NCI-H2171 treated with DMSO at 0.1 percent for 48 hours (cell line): ENCODE measurements at regions not wholly inside any gene's neighbourhood (a gene's known extent, or its start where the extent isn't known, plus 50 kb on each side); places are given as distances from the start of the nearest gene placed in this dataset.
A peak's percentile ranks its signal among the peaks of the same experiment; 100 is the strongest.

ENCODE experiments used
- DNase-seq: peaks from one replicate; lab custom pipeline; 2025; lab: John Stamatoyannopoulos, UW

DNA sequence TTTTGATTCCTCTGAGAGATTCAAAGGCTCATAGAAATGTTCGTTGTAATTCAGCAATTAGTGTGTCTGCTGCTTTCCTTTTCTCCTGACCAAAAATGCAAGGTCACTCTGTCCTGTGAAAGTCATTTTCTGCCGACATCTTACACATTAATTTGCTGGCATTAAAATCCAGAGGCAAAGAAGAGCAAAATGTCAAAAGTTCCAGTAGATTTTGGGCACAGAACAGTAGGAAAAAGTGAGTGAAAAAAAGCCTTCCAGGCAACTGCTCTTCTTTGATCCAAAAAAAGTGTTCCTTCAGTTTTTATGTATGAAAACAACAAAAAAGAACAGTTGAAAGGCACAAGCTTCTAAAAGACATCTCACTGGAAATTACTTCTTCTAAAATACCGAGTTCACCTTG lies 413.8 kb downstream of the FOXO1 start:
- DNase-seq = no peak

DNA sequence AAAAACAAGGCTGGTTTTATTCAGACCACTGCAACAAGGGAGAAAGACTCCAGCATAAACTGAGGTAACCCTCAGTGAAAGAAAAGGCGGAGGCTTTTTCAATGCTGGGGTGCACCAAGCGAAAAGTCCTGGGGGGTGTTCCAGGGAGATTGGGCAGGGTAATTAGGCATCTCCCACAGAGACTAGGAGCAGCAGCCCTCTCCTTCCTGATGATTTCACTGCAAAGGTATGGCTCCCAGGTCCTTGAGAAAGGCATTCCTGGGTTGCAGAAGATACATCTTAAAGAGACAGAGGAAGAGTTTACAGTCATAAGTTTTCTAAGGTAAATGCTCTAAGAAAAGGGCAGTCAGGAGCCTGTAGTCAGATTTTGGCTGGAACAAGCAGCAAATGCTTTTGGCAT lies 412.0 kb downstream of the FOXO1 start:
- no peak for DNase-seq

DNA sequence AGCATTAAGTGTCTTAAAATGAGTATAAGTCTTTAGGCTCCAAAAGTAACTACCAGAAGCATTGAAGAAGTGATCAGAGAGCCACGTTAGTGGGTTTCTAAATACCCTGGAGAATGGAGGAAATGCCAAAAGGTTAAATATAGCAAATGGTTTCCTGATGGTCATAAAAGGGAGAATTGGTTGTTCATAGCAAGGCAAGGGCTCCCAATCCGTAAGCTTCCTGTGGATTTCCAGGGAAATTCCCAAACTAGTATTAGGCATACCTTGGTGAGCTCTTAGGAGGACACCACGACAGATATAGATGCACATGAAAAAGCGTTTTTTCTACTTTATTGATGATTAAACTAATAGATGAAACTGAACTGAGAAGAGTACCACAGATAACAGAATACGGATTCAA lies 410.9 kb downstream of the FOXO1 start:
- DNase-seq = no peak

DNA sequence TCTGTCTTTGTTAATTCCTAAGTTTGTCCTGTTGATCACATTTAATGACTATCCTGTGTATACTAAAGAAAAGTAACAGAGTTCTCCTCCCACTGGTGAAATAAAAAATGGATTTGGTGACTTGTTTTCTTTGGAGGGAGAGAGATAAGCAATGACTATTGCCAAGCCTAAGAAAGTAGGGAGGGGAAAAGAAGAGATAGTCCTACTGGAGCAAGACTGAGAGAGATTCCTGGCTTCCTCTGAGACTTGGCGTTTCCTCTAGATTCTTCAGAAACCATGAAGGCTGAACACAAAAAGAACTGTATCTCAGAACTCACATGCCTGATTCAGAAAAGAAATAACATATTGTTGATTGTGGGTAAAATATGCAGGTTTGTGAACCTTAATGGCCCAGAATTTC lies 406.5 kb downstream of the FOXO1 start:
- no peak for DNase-seq

DNA sequence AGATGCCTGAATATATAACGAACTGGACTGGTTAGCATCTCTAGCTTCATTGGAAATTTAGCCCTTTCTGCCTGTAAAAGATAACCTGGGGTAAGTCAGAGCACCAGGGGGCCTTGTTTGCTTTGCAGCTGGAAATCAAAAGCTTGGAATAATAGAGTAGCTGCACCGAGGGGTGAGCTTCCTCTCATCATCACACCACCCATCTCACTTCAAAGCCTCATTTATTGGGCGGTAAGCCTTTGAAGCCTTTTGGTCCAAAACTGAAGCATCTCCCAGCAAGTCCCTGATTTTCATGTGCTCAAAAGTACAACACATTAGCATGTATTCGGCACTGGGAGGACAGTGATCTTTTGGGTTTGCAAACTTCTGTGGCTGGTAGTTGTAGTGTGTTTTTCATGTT lies 405.1 kb downstream of the FOXO1 start:
- DNase-seq = no peak

DNA sequence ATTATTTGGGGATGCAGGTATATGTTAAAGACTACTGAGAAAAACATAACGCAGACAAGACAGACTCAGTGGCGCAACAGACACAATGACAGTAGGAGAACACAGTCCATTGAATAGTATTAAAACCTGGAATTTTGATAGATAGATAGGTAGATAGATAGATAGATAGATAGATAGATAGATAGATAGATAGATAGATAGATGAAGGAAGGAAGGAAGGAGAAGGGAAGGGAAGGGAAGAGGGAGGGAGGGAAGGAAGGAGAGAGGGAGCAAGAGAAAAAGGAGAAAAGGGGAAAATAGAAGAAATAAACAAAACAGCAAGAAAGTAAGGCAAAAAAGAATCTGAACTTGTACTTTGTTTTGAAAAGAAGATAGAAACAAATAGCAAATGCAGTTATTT lies 404.5 kb downstream of the FOXO1 start:
- DNase-seq = no peak

DNA sequence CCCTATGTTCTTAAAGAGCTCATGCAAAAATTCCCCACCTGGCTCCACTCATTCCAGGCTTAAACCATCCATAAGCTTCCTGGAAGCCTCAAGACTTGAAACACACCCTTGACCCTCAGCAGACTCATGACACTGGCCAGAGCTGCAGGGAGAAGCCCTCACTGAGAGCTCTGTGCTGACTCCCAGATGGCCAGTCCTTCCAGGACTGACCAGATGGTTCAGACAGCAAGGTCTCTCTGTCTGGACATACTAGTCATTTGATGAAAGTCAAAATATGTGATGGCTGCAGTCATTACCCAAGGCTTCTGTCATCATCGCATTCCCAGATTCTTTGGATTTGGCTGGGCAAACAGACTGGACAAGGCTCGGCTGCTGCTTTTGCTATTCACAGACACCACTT lies 397.4 kb downstream of the FOXO1 start:
- DNase-seq = no peak

DNA sequence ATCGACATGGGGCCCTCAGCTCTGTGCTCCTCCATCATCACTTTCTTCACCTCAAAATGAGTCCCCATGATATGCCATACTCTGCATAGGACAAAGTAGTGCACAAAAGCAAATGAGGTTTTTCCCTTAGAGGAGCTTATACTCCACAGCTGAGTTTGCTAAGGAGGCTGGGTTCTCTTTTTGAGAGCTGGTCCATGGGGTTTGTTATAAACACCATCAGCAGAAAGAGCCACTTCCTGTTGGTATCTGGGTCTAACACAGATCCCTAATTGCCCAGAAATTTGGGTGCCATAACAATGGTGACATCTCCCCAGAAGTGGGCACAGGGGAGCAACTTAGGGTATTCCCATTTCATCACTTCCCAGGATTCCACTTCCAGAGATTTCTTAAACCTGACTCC lies 395.7 kb downstream of the FOXO1 start:
- DNase-seq = no peak

DNA sequence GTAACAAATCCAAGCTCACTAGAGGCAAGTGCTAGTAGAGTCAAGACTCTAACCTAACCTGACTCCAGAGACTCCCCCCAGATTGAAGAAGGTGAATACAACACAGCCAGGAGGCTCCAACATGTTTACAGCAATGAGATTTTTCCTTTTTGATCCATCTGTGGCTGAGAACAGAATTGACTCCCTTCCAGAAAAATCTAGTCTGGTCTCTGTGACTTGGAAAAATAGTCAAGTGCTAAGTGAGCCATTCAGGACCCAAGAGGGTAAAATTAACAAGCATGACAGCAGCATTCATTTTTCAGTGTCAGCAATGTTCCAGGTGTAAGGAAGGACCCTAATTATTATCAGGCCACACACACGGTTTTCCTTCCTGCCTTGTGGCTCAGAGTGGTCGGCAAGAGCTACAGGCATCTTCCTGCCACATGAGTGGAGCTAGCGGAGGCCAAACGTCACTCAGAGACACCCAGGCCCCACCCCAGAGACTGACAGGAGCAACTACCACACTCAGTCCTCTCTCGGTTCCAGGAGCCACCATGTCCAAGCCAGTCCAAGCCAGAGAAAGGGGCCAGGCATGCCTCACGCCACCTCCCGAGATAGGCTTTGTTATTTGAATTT lies 395.1 kb downstream of the FOXO1 start:
- DNase-seq = no peak

DNA sequence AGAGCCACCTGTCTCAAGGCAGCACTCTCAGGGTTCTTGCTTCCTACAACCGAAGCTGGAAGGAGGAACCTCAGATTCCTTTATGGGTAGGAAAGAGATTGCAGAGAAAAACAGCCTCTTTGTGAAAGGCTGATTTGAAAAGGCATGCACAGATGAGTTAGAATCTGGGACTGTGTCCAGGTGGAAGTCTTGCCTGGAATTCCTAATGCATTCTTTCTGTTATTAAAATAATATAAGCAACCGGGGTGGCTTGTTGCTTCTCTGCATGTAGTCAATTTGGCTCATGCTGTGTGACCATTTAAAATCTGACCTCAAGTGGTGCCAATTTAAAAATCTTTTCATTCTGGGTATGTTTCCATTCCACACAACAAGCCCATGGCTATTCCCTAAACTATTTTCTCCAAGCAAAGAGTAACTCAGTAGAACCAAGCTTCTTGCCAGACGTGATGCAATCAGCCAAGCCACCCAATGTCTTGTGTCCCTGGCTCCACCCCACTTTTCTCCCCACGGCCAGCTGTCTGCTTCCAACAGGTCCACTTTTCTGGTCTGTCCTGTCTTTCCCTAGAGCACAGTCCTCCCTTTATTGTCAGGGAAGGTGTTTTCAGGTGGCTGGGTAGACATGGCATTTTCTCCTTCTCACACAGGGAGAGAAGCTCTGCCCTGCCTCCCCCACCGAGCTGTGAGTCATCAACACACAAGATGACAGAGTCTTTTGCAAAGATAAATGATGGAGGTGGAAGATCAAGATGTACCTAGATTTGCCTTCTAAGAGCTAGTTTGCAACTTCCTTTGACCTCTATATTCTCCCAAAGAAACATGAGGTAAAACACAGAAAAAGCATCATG lies 394.3 kb downstream of the FOXO1 start:
- DNase-seq = no peak

DNA sequence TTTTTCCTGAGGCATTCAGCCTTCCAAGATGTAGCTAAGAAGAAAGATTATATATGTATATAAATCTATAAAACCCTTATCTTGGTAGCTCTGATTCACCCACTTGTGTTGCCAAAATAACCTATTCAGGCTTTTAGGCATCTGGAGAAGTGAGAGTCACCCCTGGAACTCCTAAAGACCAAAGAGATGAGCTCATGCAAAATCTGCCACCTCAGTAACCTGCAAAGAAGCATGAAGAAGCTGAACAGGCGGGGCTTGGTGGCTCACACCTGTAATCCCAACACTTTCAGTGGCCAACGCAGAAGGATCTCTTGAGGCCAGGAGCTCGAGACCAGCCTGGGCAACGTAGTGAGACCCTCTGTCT lies 393.7 kb downstream of the FOXO1 start:
- DNase-seq = no peak

DNA sequence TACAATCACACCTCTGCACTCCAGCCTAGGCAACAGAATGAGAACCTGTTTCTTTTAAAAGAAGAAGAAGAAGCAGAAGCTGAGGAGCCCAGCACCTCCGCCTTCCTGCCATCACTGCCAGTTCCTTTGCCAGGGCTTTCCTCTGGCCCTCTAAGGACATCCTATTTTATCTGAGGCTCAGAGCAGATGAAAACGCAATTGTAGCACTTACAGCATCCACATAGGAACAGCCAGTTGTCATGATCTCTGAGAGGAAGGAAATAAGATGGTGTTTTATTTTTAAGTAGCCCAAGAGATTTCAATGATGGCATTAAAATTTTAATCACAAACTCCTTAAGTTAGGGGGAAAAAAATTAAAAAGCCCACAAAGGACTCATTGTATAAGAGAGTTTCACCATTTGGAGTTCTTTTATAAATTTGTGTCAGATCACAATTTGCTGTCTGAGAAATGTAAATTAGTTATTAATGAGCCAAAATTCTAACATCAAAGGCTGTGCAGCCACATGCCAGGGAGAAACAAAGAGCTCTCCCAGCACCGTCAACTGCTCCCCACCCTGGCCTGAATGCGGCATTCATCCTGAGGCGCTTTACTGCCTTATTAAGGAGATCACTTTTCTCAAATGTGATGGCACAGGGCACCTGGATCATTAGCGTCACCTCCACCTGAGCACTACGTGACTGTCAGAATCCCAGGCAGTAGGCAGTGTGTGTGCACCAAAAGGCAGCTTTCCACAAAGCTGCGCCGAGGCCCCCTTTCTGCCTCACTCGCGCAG lies 393.0 kb downstream of the FOXO1 start:
- DNase-seq = no peak

DNA sequence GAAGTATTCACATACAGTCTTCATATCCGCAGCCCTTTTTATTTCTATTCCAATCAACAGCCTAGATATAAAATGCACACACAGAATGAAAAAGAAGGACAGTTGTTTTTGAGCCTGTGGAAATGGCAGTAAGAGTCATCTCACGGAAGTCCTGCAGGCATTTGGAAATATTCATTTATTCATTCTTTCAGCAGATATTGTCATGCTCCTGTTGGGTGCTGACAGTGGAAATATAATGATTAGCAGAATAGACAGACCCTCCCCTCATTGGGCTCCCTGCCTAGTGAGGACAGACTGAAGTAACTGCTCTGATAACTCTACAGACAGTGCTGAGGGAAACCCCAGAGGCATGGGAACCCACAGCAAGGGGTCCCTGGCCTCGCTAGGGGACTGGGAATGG lies 392.3 kb downstream of the FOXO1 start:
- no peak for DNase-seq

DNA sequence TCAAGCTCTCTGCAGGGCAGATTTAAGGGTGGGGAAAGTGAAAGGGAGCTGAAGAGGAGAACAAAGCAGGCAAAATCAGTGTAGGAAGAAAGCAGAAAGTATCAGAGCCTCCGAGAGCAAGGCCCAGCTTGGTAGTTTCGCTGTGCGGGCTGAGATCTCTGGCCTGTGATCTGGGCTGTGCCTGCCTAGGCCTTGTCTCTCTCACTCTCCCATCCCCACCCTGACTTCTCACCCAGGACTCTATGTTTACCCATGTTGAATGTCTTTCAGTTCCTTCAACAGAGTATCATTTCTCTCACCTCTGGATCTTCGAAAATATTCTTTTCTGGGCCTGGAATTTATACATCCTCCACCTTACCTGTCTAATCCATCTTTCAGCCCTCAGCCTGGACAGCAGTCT lies 391.3 kb downstream of the FOXO1 start:
- DNase-seq = no peak

DNA sequence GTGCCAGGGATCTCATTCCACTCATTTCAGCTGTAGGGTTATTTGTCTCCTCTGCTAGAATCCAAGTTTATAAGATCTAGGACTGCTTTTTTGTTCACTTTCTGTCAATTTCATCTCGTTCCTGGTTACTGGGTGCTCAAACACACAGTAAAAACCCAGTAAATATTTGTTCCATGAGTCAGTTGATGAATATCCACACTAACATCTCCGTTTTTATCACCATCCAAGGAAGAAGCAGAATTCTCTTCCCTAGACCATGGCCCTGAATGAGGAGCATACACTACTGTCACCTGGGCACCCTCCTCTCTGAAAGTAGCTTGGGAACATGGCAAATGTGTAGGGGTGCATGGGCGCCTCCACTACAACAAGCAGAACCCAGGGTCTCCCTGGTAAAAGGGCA lies 390.8 kb downstream of the FOXO1 start:
- no peak for DNase-seq

DNA sequence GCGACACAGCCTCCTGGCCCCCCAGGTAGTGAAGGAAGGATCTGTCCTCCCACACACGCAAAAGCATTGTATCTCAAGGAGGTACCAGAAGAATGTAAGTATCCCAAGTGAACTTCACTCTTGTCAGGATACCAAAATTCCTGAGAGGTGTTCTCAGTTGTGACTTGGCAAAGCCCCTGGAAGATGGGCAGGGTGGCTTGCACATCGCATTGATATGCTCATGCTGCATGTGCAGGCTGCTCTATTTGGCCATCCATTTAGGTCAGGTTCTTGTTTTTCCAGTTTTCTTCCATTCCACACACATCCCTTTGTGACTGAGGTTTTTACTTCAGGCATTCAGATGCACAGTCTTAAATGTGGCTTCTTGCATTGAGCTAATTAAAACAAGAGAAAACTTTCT lies 382.8 kb downstream of the FOXO1 start:
- DNase-seq = no peak

DNA sequence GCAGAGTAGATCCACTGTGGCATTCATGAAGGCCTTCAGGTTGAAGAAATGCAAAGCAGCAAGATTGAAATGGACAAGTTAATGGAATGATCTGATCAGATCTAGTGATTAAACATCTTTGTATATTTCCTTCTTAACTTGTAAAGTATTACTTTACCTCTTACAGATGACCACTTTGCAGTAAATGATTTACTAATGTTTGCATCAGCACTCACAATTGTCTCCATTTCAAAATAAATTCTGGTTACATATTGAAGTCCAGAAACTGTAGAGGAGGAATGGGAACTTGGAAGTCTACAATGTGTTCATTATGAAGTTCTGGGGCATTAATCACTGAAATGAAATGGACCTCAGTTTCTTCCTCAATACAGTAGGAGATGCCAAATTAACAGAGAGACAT lies 380.8 kb downstream of the FOXO1 start:
- DNase-seq = no peak

DNA sequence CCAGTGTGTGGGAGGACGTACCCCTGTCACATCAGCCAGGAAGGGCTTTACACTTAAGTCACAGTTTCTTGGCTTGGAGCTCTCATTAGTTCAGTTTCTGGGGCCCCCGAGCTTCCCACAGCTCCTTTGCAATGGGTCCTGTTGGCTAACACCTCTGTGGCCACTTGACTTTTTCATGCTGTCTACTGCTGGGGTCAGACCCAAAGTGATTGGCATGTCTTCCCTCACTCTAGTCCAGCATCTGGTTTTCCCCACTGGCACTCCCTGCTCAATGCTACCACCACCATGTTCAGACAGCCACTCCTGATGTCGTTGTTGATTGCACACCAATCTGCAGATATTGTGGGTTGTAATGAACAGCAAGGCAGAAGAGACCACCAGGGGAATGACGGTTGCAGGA lies 379.0 kb downstream of the FOXO1 start:
- DNase-seq = no peak

DNA sequence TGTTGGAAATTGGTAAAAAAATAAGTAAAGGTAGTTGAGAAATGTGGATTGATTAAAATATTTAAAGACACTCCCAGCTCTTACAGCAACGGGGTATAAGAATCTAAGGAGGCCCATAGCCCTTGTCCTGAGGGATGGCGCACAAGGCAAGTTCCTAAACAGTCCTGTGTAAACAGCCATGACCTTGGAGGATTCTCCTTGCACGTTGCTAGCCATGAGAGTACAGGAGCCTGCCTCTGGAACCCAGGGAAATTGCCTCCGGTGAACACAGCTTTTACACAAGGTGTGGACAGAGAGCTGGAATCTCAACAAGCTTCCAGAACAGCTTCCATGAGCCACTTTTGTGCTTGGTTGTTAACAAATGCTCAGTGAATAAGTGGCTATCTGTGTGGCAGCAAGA lies 378.2 kb downstream of the FOXO1 start:
- DNase-seq = no peak

DNA sequence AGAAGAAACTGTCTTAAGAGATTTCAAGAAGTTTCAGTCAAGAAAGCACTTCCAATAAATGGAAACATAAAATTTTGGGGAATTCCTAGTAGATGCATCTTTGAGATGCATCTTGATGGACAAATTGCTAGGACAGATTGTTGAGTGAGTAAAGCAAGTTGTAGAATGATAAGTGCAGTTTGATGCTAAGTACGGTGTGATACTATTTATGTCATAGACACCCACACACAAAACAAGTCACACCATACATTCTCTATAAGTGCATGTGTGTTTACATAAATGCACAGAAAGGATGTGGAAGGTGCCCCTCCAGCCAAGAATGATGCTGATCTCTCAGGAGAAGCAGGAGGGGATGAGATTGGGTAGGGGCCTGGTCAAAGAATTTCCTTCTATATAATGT lies 375.7 kb downstream of the FOXO1 start:
- no peak for DNase-seq

DNA sequence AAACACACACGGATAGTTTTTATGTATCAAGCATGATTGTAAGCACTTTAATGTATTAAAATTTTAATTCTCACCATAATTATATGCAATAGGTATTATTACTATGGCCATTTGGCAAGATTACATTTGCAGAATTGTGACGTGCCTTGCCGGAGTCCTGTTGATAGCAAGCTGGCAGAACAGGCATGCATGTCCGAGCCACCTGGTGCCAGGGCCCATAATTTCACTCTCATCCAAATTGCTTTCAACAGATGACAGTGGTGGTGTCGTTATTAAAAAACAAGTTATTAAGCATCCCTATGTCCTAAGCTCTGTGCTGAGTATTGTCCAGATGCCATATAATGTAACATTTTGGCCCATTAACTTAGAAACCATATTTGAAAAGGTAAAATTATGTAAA lies 374.3 kb downstream of the FOXO1 start:
- DNase-seq = peak; percentile 61

DNA sequence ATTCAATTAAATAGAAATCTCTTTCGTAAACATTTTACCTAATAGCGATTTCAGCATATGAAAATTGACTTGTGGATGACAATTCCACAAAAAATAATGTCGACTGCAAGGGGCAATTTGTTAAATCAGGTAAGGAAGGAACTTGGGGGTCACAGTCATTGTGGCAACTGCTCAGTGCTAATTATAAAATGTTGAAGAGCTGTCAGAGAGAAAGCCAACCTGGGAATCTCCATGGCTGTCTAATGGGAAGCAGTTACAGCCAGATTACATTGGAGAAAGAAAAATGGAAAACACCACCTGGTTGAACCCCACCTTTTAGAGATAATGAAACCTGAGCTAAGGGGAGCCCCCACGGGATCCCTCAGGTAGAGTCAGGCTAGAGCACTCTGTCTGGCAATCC lies 373.9 kb downstream of the FOXO1 start:
- DNase-seq = peak; percentile 86

DNA sequence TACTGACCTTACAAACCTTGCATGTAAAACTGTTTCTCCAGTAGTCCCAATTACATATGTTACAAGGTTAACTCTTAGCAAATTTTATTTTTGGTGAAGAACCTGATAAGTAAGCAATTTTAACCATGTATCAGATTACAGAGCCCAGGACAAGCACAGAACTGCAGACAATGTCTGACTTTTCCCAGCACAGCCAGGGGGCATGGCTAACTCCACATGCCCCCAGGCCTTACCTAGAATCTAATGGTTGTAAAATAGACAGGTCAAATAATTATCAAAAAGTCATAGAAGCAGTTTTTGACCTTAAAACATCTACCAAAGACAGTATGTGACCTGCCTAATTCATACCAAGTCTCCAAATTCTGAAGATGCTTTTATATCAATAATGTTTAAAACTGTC lies 364.1 kb downstream of the FOXO1 start:
- DNase-seq = no peak
